Stimulated activated CD8-positive, alpha-beta memory T cell treated with anti-CD3 and anti-CD28 coated beads, Interleukin-4, amount 100 ng/mL, for 48 hours (primary cell): ENCODE measurements at regions not wholly inside any gene's neighbourhood (a gene's known extent, or its start where the extent isn't known, plus 50 kb on each side); places are given as distances from the start of the nearest gene placed in this dataset.
"Not testable (repeated sequence)": the region's sequence is repeated elsewhere in the genome, so short reads cannot be mapped to it uniquely, and the experiment has no call there.

Experiments used
- DNase-seq: peaks from one replicate; pipeline ENCODE4 v3.0.0-alpha.2; 2020

DNA sequence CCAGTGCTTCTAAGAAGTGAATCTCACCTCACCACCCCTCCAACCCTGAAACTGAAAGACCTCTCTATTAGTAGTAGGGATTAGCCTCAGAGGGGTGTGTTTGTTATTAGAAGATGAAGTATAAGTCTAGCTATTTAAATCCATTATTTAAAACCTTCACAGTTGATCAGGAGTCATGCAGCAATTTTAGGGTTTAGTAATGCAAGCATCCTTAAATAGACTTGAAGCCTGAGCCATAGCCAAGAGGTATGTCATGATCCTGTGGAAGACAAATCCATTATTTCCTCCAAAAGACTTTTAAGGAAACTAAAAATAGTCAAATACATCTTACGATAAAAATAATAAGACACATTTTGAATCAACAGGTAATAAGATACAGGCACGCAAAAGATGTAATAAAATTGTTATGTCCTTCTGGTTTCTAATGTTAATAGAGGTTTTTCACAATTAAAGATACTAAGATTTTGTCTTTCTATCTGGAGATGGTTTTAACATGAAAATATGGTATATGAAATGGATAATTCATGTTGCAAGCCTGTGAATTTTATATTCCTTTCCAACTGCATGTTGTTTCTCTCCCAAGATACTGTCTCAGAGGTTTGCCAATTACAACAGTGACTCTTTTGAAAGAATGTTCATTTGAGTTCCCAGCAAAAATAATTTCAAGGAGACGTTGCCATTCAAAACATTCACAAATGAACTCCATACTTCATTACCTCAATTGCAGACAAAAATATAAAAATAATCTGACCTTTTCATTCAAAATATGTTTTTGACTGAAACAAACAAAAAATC lies 68.0 kb downstream of the LUZP4 start:
- no peak for DNase-seq

DNA sequence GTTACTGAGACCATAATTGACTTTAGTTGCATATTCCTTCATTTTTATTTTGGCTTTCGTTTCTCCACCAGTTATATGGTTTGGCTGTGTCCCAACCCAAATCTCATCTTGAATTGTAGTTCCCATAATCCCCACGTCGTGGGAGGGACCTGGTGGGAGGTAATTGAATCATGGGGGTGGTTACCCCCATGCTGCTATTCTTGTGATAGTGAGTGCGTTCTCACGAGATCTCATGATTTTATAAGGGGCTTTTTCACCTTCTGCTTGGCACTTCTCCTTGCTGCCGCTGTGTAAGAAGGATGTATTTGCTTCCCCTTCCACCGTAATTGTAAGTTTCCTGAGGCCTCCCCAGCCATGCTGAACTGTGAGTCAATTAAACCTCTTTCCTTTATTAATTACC lies 70.0 kb downstream of the LUZP4 start:
- not testable (repeated sequence) for DNase-seq

DNA sequence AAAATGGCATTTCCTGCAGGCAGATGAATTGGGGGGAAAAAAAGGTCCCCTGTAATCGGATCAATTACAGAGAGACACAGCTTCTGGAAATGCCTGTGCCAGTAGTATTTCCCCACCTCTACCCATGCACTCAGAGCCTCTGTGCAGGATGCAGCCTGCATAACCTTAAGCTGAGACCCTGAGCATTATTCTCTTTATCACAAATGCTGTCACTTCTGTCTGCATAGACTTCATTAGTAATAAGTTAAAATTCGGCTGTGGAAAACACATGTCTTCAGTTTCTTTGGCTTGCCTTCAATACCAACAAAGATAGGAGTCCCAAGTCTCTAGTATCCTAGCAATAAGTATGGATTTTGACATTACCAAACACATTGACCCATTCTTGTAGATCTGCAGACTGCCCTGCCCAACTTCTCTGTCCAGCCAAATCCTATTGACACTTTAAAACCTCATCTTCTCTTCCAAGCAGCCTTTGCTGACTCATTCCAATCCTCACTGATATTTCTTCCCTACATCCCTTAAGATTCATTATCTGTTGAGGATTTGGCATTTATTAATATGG lies 70.8 kb downstream of the LUZP4 start:
- no peak for DNase-seq

DNA sequence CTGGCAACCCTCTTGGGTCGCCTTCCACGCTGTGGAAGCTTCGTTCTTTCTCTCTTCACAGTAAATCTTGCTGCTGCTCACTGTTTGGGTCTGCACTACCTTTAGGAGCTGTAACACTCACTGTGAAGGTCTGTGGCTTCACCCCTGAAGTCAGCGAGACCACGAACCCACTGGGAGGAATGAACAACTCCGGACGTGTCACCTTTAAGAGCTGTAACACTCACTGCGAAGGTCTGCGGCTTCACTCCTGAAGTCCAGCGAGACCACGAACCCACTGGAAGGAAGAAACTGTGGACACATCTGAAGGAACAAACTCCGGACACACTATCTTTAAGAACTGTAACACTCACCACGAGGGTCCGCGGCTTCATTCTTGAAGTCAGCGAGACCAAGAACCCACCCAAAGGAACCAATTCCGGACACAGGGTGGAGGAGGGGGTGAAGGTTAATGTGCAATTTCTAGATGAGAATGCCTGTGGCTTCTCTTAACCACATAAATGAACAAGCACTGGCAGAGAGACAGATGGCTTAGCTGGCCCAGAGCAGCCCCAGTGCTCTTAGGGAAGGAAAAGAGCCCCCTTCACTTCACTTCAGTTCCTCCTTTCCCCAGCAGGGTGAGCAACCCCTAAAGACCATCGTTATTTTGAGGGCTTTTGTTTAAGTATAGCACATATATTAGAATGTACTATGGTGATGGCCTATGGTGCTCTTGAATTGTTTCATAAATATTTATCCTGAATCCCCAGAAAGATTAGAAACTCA lies 73.0 kb downstream of the LUZP4 start:
- DNase-seq, result peak; percentile 19

DNA sequence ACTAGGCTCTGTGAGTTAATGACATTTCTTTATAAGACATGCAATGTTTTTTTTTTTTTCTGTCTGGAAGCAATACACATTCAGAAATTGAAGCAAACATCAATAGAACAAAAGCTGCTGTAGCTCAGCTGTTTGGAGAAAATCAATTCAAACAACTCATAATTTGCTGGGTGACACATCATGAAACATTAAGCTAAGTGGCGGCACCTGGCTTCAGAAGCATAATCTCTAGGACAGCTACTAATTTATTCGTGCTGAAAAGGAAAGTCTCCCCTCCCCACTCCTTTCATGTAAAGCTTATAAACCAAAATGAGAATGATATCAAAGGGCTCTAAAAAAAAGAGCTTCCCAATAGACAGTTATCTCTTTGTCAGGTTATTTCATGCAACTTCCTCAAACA lies 73.9 kb downstream of the LUZP4 start:
- DNase-seq, result no peak

DNA sequence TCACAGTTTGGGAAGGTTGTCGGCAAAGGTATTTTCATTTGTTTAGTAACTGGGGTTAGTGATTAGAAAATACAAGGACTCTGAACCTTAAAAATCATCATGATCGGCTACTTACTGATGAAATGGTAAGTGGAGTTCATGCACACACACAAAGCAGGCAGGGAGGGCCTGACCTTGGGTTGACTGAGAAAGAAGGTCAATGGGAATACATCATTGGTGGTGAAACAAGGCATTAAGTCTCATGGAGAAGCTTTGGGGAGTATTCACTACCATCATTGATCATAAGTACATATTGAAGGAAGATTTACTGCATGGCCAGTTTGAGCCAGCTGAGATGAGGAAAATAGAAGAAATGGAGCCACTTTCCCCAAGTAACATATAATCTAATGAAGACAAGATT lies 74.4 kb downstream of the LUZP4 start:
- DNase-seq, result no peak

DNA sequence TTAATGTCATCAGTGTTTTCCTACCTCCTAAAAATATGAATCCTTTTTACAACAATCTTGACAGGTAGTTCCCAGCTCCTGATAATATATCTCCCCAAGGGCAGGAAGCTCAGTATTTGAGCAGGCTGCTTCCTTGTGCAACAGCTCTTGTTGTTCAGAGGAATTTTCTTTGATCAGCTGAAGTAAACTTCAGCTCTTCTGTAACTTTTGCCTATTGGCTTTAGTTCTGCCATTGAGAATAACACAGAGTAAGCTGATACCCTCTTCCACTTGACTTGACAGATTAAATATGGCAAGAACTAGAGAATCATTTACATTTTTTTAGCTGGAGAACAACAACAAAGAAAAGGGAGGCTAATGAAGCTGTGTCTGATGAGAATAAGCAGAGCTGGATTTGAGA lies 75.2 kb downstream of the LUZP4 start:
- no peak for DNase-seq

DNA sequence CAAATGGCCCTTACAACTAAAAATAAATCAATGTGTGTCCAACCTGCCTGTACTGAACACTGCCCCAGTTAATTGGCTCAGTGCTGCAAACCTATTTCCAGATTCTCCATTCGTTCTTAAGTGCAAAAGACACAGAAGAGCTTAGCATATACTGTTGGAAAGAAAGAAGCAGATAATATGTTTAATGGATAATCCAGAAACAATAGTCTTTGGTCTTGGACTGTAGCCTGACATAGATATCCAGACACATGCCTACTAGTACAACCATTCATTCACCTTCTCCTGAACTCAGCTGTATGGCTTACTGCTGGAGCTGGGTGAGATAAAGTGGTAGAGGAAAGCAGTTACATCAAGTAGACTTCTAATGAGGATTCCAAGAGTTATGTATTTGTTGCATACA lies 77.0 kb downstream of the LUZP4 start:
- DNase-seq, result no peak

DNA sequence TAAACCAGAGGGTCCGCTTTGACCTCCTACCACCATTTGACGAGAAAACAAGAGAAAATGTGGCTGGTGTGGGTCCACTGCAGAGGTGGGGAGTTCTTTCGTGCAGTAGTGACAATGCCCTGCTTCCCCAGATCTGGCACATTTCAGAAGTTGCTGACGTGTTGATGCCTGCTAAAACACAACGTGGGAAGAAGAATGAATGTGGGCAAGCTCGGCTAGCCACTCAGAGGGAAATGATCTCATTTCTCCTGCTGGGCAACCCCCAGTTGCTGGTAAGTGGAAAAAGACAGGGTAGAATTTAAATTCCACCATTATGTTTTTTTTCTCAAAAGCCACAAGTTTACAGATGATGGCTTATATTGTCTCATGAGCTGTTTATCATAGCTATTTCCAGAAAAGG lies 77.9 kb downstream of the LUZP4 start:
- no peak for DNase-seq

DNA sequence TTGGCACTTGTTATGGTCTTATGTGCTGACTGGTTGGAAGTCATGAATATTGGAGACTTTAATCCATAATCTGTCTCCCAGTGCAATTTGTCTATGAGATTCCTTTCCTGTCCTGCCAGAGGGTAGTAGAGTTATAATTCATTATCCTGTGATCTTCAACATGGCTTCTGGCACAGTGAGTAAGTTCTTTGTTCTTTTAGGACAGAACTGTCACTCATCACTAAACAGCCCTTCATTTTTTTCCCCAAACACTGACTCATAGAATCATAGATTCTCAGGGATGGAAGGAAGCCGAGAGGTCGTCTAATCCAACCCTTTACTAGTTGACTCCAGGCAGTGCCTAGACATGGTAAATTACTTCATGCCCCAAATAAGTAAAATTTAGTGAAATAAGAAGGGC lies 78.4 kb downstream of the LUZP4 start:
- DNase-seq, result no peak

DNA sequence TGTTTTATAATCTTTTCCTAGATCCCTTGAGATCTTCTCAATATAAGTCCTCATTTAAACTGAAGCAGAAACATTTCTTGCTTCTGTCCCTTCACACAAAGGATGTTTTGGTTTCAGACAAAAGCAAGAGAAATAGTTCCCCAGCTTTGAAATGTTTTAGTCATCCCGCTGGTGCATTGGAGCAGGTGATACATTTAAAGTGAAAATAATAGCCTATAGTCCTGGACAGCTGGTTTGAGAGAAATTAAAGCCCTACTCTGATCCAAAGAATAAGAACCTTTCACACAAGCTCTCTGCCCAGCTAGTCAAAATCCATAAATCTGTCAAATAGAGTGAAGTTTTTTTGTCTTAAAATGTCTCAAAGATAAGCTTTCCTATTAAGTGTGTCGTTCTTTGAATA lies 79.4 kb downstream of the LUZP4 start:
- no peak for DNase-seq

DNA sequence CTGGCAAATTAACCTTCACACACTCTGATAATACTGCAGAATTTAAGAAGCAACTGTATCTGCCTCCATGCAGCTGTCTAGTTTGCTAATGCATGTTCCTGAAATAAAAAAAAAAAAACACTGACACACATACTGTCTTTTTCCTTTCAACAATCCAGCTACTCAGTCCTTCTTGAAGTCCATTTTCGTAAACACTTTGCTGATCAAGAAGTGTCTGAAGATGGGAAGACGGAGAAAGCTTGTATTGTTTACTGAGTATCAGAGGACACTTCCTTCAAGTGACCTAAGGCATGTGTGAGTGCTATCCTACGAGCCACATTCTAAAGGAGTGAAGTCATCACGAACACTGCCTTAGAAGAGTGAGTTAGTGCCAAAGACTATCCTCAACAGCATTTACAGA lies 82.6 kb downstream of the LUZP4 start:
- DNase-seq, result no peak

DNA sequence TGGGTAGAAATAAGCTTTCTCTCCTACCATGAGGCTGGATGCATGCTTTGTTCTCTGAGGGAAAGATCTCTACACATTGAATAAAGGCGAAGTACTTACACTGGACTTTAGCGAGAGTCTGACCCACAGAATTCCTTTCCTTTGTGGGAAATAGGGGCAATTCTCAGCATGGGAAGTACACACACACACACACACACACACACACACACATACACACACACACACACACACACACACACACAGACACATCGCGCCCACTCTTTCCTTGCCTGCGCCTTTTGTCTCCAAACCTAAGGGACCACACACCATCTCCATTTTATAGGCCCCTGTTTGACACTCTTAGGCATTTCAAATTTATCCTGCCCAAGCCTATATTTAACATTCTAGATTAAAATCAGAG lies 83.8 kb downstream of the LUZP4 start:
- no peak for DNase-seq

DNA sequence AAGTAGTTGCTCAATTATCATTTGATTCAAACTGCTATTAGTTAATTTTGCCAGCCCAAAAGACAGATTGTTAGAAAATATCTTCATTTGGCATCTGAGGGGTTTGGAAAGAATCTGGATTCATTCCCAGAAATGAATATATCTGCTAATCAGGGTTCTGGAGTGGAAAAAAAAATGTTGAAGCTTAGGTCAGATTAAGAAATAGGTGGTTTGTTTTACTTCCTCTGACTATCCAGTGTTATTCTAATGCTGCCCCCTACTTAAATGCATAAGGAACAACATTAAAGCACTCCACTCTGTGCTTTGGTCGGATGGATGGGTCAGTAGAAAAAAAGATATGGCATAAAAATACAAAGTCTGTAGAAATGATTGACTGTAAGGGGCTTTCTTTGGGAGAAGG lies 89.0 kb downstream of the LUZP4 start:
- DNase-seq, result no peak

DNA sequence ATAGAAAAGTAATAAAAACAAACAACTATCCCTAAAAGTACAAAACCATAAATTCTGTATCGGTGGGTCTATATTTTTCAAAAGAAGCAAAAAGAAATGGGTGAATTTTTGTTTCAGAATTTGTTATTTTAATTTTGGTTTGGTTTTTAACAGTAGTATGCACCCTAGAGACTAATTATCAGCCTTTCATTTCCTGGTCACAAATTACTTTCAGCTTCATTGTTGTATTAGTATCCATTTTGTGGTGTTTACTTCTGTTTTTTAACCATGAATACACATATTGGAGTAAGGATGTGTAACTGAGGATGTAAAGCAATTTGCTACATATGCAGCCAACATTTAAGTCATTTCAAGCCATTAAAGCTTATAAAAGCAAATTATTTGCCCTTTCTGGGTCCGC lies 97.8 kb downstream of the LUZP4 start:
- no peak for DNase-seq

DNA sequence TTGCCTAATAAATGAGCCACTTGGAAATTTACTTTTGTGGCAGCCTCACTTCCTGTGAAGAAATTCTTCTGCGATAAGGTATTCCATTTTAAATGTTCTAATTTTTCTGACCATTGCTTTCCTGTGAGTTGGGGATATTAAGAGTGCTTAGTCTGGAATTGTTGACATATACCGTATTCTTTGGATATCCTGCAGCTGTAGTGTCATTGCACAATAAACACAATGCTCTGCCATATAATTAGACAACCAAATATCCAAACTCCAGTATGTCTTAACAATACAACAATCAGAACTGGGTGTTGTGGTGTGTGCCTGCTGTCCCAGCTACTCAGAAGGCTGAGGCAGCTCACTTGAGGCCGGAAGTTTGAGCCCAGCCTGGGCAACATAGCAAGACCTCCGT lies 99.4 kb downstream of the LUZP4 start:
- no peak for DNase-seq

DNA sequence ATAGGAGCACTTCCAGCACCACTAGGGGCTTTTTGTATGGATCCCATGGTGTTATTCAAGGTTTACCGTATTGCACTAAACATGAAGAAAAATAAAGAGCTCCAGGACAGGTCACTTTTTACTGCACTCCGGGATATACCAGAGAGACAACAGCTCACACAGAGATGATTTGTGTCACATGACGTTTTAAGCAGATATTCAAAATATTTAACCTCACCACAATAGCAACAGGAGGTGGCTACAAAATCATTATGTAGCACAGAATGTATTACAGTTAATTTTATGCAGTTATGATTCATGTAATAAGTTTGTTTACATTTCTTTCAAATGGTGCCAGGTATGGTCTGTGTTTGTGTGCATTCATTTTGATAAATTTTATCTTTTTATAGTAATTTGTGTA lies 100.6 kb downstream of the LUZP4 start:
- no peak for DNase-seq

DNA sequence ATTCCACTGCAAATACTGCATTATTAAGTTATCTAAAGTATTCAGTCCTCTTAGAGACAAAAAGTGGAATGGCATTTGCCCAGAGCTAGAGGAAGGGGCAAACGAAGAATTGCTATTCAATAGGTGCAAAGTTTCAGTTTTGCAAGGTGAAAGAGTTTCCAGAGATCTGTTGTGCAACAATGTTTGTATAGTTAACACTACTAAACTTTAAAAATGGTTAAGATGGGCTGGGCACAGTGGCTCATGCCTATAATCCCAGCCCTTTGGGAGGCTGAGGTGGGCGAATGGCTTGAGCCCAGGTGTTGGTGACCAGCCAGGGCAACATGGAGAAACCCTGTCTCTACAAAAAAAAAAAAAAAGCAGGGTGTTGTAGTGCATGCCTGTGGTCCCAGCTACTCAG lies 102.5 kb downstream of the LUZP4 start:
- no peak for DNase-seq

DNA sequence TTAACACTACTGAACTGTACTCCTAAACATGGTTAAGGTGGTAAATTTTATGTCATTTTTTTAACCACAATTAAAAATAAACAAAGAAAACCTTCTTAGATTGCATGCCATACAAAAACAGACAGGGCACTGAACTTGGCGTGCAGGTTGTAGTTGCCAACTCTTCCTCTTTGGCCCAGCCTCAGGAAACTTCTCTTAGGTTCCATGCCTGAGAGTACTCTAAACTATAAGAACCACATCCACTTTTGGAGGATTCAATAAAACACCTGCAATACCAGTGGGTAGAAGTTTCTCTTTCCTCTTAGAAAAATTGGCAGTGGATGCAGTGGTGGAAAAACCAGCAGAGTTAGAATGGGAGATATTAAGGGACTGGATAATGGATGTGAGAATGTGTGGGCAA lies 103.4 kb downstream of the LUZP4 start:
- DNase-seq, result no peak

DNA sequence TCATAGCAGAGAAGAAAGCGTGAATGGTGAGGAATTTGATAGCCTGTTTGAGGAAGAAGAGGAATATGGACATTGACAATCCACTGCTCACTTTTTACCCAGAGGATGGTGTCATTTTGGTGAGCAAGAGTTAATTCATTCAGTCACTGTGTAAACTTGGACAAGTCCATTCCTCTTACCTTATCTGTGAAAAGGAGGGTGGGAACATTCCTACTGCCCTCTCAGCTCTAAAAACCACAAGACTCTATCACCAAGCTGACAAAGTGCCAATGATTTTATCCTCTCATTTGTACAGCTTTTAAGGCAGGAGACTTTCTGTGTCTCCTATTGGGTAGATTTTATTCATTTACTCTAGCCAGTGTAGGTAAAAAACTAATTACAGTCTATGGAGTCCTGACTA lies 103.8 kb downstream of the LUZP4 start:
- no peak for DNase-seq

DNA sequence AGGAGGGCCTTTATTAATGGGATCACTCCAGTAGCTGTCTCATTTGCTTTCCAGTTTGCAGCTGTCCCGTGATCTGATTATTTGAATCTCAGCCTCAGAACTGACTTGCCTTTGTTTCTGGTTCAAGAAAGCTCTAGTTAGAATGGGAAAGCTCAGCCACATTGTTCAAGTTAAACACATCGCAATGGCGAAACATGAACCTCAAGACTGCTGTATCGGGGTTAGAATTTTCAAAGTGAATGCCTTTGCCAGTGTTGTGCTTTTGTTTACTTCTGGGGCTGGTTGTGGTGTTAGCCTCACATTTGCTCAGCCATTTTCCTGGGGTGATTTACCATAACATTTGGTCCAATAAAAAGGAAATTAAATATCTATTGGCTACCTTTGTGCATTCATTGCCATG lies 105.3 kb downstream of the LUZP4 start:
- DNase-seq, result not testable (repeated sequence)

DNA sequence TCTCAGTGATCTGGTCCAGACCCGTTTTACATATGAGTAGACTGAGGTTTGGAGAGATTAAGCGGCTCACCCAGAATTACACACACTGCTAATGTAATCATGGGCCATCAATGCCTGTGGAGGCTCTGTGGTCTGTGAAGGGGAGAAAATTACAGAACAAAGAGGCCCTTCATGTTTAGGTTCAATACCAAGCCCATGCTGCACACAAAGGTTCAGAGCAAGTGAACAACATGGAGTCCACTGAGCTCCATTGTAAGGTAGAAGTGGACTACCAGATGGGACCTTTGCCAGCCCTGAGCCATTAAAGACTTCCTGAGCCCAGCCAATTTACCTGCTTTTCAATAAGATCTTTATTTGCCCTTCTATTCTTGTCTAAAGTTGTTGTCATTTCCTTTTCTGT lies 109.8 kb downstream of the LUZP4 start:
- no peak for DNase-seq

DNA sequence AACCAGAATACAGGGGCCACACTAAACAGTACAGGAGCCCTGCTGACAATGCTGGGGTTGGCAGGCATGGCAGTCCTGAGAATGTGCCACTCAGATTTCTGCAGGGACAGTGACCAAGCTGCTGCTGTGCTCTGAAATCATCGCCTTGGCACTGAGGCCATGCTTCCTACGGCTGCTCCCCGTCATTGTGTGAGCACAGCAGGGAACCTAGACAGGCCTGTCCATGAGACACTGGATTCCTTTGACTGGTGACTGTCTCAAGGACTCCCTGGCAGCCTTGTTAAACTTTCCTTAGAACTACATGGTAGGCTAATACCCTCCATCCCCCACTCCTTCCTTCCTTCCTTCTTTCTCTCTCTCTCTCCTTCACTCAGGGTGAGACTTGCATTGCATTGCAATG lies 111.4 kb downstream of the LUZP4 start:
- no peak for DNase-seq

DNA sequence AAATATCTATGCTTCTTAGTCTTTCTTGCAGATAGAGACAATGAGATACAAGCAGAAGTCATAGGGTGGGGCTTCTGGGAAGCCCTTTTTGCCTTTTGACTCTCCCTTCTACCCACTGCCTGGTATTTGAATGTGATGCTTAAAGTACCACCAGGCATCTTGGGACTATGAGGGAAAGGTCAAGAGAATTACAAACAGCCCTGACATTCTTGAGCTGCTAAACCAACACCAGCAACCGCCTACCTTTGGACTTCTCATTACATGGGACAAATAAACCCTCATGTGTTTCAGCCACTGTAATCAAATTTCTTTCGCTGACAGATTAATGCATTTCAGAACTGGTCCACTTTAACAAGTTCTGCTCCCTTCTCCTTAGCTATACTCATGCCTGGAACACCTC lies 112.8 kb downstream of the LUZP4 start:
- no peak for DNase-seq
